IPS-18c (cell line): ENCODE measurements at regions not wholly inside any gene's neighbourhood (a gene's known extent, or its start where the extent isn't known, plus 50 kb on each side); places are given as distances from the start of the nearest gene placed in this dataset.

Experiments
- H3K4me3 ChIP-seq: 2 replicates; pipeline ENCODE4 v1.7.0; 2013; ENCODE audit warnings: low read depth, mild to moderate bottlenecking, low read length, moderate library complexity; ENCODE audit not compliant: insufficient read depth
- H3K9me3 ChIP-seq: one replicate; pipeline ENCODE4 v1.6.1; 2013; ENCODE audit warnings: mild to moderate bottlenecking, low read length, moderate library complexity; ENCODE audit not compliant: control insufficient read depth, insufficient read depth

DNA sequence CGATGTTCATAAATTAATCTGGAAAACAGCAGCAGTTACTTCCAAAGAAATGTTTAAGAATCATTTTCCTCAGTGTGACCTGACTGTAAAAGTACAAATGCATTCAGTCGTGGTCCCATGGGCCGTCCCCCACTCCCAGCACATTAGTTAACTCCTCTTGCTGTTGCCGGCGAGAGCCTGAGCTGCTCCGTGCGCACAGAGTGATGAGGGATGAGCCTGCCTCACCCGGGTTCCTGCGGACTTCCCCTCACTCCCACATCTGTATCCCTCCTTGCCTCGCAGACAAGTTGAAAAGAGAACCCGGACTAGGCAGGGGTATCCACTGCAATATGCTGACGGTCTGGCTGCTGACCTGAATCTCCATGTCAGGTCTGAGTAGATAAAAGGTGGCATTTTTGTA lies 861.7 kb upstream of the NR2F2 start:
- H3K9me3 ChIP-seq, result no peaks in the 10 kb centered on the region
- H3K4me3 ChIP-seq, result no peak overlapping the region

DNA sequence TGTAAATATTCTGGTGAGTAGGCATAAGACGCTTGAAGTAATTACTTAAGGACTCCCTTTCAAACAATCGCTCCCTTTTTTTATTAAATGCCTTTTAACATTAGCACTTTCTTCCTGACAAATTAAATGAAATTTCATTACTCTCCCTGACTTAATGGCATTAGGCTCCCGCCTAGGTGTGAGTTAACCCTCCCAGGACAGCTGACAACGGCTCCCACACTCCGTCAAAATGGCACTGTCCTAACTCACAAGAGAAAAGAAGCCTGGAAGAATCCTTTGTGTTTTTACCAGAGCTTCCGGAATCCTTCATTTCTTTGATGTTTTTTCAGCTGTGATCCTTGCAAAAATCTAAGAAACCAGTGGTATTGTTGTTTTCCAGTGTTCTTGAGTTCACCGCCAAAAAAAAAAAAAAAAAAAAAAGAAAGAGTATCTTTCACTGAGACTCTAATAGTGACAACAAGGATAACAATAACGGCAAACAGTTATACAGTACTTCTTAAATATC lies 861.0 kb upstream of the NR2F2 start:
- H3K9me3 ChIP-seq, result no peaks in the 10 kb centered on the region
- no peak overlapping the region for H3K4me3 ChIP-seq

DNA sequence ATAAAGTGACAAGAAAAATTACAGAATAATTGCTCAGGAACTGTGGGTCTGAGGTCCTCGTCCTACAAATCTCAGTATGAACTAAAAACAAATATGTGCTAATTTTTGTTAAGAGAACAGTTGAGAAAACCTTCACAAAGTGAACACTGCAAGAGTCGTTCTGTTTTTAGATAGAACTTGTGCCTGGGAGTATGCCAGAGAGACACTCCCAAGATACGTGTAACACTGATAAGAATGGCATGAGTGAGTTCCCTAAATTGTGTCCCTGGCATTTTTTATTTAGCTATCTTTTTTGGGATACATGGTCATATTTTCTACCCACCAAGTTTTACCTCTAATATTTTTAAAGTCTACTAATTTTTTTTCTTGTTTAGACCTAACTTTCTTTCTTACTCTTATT lies 860.0 kb upstream of the NR2F2 start:
- no peak overlapping the region for H3K4me3 ChIP-seq
- H3K9me3 ChIP-seq, result no peaks in the 10 kb centered on the region

DNA sequence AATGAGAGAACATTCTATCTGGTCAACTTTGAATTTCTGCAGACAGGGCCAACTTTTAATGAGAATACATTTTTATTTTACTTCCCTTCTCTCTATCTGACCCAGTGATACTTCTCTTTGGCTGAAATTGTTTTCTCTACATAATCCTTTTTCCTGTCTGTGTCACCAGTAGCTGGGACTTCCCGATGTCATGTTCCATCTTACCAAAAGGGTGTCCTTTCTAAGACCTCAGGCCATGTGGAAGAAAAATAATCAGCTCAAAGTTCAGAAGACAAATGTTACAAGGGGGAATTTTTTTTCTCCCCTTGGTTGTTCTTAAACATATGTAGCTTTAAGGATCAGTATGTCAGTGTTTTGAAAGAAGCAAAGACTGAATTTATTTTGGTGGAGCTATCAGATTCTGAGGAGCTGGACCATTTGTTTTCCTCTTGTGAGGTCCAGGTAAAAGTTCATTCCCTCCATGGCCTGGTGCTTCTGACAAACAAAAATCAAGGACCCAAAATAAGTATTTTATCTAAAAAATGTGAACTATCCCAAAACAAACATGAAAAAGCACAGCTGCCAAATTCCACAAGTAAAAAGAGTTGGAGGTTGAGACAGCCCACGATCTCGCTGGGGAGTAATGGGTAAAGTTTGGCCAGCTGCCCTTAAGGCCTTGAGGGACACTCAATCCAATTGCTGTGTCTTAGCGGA lies 859.4 kb upstream of the NR2F2 start:
- H3K4me3 ChIP-seq, result no peak overlapping the region
- no peaks in the 10 kb centered on the region for H3K9me3 ChIP-seq

DNA sequence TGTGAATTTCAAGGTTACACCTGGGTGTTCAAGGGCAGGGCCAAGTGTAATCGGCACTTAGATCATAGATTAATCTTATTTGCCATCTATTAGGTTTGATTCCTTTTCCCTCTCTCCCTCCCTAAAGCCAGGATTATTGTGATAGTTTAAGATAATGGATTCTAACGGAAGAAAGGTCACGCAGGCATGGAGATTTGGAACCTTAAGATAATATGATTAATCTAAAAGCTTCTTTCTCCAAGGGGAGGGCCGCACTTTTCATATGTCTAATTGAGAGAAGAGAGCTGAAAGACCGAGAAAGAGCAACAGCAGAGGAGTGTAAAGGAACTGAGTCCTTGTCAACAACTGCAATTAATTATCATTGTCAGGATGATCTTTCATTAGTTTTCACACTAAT lies 858.8 kb upstream of the NR2F2 start:
- Histone ChIP-seq H3K4me3 (no peak overlapping the region), H3K9me3 (no peaks in the 10 kb centered on the region)

DNA sequence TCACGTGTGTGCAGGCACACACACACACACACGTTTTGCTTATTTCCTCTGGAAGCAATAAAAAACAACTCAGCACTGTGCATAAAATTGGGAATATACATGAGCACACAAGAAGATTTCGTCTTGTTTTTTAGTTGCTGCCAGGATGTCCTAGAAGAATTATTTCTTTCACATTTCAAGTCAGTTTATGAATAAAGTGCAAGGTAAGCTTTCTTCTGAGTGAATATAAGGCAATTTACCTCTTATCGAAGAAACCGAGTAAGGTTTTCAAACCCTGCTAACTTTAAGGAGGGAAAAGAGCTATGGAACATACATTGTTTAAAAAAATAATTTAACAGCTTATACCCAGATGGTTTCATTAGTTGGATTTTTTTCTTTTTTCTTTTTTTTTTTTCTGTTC lies 855.4 kb upstream of the NR2F2 start:
- H3K9me3 ChIP-seq, result no peaks in the 10 kb centered on the region
- H3K4me3 ChIP-seq, result no peak overlapping the region

DNA sequence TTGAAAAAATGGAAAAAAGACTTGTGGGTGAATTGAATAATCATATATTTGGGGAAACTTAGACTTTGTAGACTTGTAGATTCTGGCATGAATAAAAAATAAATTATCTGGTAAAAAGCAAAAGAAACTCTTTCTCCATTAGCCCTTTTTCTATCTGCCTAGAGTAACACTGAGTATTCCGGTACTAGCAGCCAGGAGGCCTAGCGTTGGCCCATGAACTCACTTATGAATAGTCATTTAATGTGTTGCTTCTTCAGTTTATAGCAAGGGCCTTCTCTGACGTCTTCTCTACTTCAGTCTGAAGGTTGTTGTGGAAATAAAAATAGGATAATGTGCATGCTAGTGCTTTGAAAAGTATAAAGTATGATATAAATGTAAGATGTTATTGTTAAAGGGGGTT lies 851.2 kb upstream of the NR2F2 start:
- Histone ChIP-seq H3K4me3 (no peak overlapping the region), H3K9me3 (no peaks in the 10 kb centered on the region)

DNA sequence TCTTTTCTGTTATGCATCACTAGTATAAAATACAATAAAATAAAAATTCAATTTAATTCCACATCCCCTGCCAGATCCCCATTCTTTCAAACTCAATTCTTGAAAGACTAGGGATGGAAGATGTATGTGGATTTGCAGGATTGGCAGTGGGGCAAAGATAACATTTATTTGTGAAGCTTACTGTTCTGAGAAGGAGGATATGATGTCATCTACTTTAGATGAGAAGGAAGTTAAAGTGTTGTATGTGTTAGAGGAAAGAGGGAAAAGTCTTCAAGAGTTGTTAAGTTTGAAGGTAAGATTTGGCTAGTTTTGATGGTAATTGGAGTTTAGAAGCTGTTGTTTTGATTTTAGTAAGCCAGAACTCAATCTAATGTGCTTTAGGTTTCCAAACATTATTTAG lies 845.1 kb upstream of the NR2F2 start:
- H3K9me3 ChIP-seq, result no peaks in the 10 kb centered on the region
- H3K4me3 ChIP-seq, result no peak overlapping the region

DNA sequence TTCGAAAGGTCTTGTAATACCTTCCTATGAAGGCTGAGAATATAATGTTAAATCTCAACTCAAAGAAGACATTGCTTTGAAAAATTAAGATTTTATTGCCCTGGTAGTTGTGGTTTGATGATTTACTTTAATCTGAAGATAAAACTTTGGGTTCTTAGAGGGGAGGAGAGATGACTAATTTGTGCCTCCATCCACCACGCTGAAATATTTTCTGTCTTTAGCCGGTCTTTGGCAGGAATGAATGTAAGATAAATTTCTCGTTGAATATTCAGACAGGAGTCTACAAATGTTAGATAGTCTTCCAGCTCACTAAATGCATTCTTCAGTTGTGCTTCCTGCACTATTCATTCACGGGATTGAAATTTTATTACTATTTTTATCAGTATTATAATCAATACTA lies 844.3 kb upstream of the NR2F2 start:
- Histone ChIP-seq H3K4me3 (no peak overlapping the region), H3K9me3 (no peaks in the 10 kb centered on the region)

DNA sequence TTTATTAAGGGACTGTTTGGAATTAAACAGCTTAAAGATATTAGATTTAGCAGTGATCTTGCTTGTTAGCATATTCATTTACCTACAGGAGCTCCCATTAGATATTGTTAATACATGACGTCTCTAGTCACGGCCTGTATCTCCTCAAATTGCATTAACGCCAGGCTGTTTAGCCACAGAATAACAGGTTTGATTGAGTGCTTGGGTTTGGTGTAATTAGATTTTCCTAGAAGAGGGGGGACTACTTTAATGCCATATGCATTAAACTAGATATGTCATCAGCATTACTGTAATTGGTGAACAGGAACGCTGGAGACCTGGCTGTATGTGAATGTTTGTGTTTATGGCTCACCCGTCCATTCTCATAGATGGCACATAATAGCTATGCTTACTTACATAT lies 841.4 kb upstream of the NR2F2 start:
- Histone ChIP-seq H3K9me3 (no peaks in the 10 kb centered on the region), H3K4me3 (no peak overlapping the region)

DNA sequence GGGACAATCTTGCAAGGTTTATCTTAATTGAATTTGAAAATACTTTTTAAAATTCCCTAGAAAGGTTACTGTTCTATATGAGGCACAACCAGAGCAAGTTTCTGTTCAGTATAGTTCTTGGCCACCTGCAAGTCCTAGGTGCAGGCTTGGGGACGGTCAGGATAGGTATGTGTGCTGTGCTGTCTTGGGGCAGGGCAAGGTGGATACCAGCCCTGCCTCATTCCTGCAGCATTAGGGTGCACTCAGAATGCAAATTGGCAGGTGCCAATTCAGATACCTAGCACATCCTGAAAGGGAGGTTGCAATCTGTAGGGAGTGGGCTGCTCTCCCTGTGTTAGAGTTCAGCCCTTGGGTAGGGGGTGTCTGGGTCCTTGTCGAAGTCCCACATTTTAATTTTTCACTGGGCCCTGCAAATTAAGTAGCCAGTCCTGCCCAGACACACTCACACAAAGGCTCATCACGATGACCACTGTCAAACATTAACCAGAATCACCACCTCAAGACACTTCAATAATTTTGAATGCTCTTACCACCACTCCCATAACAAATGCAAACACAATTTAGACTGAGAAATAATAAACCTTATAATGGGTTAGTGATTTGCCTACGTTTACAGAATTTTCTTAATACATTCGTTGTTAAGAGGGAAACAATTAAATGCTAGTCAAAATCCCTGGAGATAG lies 838.0 kb upstream of the NR2F2 start:
- Histone ChIP-seq H3K4me3 (no peak overlapping the region), H3K9me3 (no peaks in the 10 kb centered on the region)

DNA sequence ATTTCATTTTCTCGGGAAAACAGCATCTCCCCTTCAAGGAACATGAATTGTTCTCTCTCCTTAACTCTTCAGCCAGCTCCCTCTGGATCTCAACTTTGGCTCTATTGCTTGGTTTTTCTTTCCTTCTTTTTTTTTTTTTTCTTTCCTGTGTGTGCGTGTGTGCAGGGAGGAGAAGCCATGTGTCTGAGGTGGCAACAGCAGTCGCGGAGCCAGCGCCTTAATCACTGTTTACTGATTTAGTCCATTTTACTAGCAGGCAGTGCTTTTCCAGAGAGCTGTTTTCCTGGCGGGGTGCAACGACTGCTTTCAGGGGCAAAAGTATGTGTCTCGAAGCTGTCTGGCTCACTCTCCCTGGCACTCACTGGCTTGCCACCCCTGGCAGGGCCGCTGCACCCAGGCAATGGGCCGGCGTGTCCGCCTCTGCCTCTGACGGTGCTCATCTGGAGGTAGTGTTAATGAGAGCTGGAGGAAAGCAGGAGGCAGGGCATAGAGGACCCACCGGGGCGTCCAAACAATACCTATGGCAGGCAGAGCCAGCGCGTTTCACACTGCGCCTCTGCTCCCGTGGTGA lies 835.4 kb upstream of the NR2F2 start:
- no peak overlapping the region for H3K4me3 ChIP-seq

DNA sequence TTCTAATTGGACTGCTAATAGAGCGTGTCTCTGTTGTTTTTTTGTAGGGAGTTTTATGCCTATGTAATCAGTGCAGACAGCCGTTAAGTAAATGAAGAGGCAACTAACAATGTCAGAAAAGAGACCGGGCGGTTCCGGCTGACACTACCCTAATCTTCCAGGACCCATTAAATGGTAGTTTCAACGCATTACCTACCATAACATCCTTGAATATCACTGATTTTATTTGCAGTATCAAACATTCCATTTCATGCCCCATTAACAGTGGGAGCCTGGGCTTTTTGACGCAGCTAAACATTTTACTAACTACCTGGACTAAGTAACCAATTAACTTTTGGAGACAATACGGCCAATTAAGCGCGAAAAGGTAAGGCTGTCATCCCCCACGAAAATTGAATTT lies 832.9 kb upstream of the NR2F2 start:
- Histone ChIP-seq H3K9me3 (no peaks in the 10 kb centered on the region), H3K4me3 (no peak overlapping the region)

More for the DNA sequence above, 835.4 kb upstream of the NR2F2 start:
- H3K9me3 ChIP-seq, result no peaks in the 10 kb centered on the region

DNA sequence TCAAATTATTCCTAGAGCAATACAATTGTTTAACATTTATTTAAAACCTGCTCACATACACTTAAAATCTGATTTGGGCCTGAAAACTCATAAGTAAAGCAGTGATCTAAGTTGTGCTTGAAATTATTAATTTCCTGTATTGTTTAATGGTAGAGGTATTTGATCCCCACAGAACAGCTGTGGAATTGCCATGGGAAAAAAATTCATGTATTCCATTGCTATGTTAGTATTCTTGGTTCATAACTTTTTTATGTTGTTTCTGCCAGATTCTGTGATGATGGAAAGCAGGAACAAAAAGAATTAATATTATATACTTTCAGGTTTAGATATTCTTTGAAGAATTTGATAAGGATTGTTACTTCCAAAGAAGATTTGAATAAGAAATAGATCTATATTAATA lies 831.5 kb upstream of the NR2F2 start:
- Histone ChIP-seq H3K4me3 (no peak overlapping the region), H3K9me3 (no peaks in the 10 kb centered on the region)

DNA sequence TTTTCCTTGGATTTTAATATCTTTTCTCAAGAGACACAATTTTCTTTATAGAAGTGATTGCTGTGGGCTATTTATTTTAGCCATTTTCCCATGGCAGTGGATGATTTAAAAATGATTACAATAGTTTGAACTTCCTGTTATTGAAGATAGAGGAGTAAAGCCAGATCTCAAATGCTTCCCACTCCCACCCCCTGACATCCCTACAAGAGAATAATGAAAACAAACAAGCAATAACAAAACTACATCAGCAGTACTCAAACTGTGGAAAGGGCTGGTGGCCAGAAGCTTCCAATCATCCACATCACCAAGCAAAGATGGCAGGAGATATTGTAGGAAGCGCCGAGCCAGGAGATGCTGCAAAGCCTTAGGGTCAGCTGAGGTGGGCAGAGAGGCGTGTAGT lies 831.1 kb upstream of the NR2F2 start:
- H3K9me3 ChIP-seq, result no peaks in the 10 kb centered on the region
- no peak overlapping the region for H3K4me3 ChIP-seq

DNA sequence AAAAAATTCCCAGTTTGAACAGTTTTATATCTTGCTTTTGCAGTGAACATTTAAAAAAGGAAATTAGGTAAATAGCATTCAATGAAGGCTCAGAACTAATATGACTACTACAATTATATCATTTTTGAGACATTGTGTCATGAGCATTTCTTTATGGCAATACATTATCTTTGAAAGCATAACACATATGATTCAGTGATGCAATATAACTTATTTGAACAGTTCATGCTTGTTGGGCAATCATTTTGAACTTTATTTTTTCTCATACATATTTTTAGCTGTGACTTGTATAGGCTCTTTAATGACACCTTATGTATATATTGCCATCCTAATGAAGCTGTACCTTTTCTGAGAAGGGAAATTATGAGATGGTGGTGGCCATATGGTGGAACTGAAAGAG lies 828.6 kb upstream of the NR2F2 start:
- Histone ChIP-seq H3K4me3 (no peak overlapping the region), H3K9me3 (no peaks in the 10 kb centered on the region)

DNA sequence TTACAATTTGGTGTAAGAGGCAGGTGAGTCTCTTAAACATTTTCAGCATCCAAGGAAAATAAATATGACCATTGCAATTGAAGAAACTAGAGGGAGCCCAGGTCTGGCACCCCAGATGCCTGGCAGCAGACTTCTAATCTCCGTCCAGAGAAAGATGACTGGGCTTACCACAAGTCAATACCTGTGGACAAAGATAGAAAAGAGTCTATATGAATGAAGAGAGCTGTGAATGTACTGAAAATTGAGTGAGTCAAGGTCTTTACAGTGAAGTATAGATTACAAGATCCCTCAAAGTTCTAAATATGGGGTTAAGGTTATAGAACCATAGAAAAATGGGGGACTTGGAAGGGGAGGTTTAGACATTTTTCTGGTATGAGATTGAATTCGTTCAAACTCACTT lies 827.4 kb upstream of the NR2F2 start:
- Histone ChIP-seq H3K9me3 (no peaks in the 10 kb centered on the region), H3K4me3 (no peak overlapping the region)

DNA sequence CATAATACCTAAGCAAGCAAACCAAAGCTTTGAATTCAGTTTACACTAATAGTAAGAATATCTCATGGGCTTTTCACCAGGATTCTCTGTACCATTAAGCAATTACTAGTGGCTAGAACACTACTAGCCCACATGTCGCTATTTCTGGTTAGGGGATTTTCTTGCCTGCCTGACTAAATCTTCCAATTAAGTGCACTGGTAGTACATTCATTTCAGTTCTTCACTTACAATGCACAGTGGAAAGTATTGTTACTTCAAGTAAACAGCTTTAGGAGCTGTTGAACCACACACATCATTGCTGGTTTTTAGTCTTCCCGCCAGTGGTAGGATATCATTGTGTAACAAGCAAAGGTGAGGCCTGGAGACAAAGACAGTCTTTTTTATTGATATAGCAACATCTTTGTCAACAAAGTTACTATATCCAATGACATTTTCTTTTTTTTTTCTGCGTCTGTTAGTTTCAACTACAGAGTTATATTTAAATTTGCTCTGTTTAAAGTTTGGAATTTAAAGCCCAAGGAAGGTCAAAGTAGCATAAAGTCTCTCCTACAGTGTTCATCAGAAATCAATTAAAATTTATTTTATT lies 826.8 kb upstream of the NR2F2 start:
- no peaks in the 10 kb centered on the region for H3K9me3 ChIP-seq
- H3K4me3 ChIP-seq, result no peak overlapping the region
